ENCODE measurements at regions not wholly inside any gene's neighbourhood (a gene's known extent, or its start where the extent isn't known, plus 50 kb on each side); places are given as distances from the start of the nearest gene placed in this dataset.
"Not testable (repeated sequence)": the region's sequence is repeated elsewhere in the genome, so short reads cannot be mapped to it uniquely, and the experiment has no call there.

DNA sequence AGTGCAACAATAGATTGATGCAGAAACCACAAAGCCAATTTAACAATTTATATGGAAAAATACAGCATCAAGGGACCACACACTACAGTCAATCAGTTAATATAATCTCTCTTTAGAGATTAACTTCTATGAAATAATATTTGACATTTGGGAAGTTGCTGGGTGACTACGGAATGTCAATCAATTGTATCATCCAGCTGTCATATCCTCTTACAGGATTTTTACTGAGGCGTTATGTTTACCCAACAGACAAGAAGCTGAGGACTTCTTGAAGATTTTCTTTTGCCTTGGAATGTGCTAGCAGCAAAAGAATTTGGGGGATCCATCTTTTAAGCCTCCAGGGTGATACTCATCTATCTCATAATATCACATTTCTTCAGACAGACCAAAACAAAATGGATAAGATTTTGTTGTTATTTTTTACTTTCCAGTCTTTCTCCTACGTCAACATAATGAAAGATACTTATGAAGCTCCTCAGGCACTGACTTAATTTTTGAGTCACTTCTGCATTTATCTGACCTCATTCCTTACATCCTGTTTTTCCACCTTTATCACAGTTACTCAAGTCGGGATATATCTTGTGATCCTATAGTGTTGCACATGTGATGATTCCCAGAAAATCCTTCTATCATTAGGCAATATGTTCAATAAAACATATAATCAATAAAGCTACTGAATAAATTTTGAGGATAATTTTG is 227.2 kb upstream of the SPHKAP start:
- DNase-seq, result no peak
- no peak for TF ChIP-seq POLR2A (IDR thresholded peaks at IDR 0.05; ENCODE audit: low read length)
- no peak for TF ChIP-seq GATA1 (IDR thresholded peaks at IDR 0.05; ENCODE audit: low read depth, low read length)

DNA sequence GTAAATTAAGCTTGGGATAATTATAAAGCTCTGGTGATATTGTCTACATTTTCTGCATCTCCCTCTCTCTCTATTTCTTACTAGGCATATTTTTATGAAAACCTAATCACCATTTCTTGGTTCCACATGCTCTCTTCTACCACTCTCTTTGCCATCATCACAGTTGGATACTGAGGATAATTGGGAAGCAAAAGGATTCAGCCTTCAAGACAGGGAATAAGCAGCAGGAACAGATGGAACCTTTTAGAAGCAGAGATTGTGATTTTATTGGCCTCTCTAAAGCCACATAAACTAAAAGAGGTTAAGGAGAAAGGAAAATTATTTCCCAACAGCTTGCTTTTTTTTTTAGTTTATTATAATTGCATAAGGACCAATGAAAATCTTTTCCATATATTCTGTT is 226.3 kb upstream of the SPHKAP start:
- DNase-seq, result no peak
- no peak for TF ChIP-seq POLR2A (IDR thresholded peaks at IDR 0.05; ENCODE audit: low read length)
- TF ChIP-seq GATA1 (IDR thresholded peaks at IDR 0.05; ENCODE audit: low read depth, low read length), result no peak

- TF ChIP-seq GATA1 (IDR thresholded peaks at IDR 0.05; ENCODE audit: low read depth, low read length) (no peak), POLR2A (IDR thresholded peaks at IDR 0.05; ENCODE audit: low read length) (no peak)
- DNase-seq, result no peak
Observed at GRCh38 chr2:228401065-228401912, 219.8 kb upstream of the SPHKAP start.

DNA sequence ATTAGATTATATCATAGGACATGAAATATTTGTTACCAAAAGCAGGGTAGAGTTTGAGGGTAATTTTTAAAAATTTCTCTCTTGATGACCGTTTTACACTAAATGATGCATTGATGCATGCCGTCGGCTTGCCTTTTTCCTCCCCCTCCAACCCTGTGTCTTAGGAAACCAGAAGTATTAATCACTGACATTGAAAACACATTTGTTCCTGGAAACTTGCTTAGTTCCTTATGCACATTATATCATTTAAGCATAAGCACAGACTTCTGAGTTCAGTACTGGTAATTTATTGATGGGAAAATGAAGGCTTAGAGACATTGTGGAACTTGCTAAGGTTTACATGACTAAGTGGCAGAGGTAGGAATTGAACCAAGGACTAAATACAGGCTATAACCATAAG is 206.3 kb upstream of the SPHKAP start:
- no peak for DNase-seq
- no peak for TF ChIP-seq GATA1 (IDR thresholded peaks at IDR 0.05; ENCODE audit: low read depth, low read length)

- TF ChIP-seq POLR2A (IDR thresholded peaks at IDR 0.05; ENCODE audit: low read length) (no peak), GATA1 (IDR thresholded peaks at IDR 0.05; ENCODE audit: low read depth, low read length) (no peak)
- no peak for DNase-seq
Observed at GRCh38 chr2:228378696-228379425, 197.4 kb upstream of the SPHKAP start.

GRCh38 chr2:228378233-228378632 is 196.7 kb upstream of the SPHKAP start:
- TF ChIP-seq GATA1 (IDR thresholded peaks at IDR 0.05; ENCODE audit: low read depth, low read length) (no peak), POLR2A (IDR thresholded peaks at IDR 0.05; ENCODE audit: low read length) (no peak)

GRCh38 chr2:228377533-228377932 is 196.0 kb upstream of the SPHKAP start:
- TF ChIP-seq POLR2A (IDR thresholded peaks at IDR 0.05; ENCODE audit: low read length) (no peak), GATA1 (IDR thresholded peaks at IDR 0.05; ENCODE audit: low read depth, low read length) (no peak)

More at GRCh38 chr2:228378233-228378632, 196.7 kb upstream of the SPHKAP start:
- no peak for DNase-seq

GRCh38 chr2:228374741-228375140 is 193.3 kb upstream of the SPHKAP start:
- TF ChIP-seq POLR2A (IDR thresholded peaks at IDR 0.05; ENCODE audit: low read length) (no peak), GATA1 (IDR thresholded peaks at IDR 0.05; ENCODE audit: low read depth, low read length) (no peak)
- DNase-seq, result no peak

More at GRCh38 chr2:228377533-228377932, 196.0 kb upstream of the SPHKAP start:
- no peak for DNase-seq

- TF ChIP-seq GATA1 (IDR thresholded peaks at IDR 0.05; ENCODE audit: low read depth, low read length) (no peak), POLR2A (IDR thresholded peaks at IDR 0.05; ENCODE audit: low read length) (no peak)
Observed at GRCh38 chr2:228373191-228373590, 191.7 kb upstream of the SPHKAP start.

DNA sequence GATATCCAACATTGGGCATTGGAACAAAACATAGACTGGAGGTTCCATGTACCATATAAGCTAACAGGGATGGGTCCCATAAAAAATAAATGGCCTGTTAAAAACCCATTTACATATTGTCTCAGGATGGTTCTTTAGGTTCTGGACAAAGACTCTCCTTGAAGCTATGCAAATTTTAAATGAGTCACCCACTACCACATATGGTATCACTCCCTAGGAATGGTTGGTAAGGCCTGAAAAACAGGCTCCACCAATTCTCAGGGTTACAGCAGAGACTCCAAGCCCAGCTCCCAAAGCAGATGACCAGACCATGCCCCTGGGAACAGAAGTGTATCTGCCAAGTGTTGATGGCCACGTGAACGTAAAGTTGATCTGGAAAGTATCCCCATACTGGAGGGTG is 190.7 kb upstream of the SPHKAP start:
- no peak for DNase-seq
- no peak for TF ChIP-seq GATA1 (IDR thresholded peaks at IDR 0.05; ENCODE audit: low read depth, low read length)
- no peak for TF ChIP-seq POLR2A (IDR thresholded peaks at IDR 0.05; ENCODE audit: low read length)

More at GRCh38 chr2:228373191-228373590, 191.7 kb upstream of the SPHKAP start:
- DNase-seq, result no peak

- TF ChIP-seq GATA1 (IDR thresholded peaks at IDR 0.05; ENCODE audit: low read depth, low read length), result no peak
- TF ChIP-seq POLR2A (IDR thresholded peaks at IDR 0.05; ENCODE audit: low read length), result no peak
- no peak for DNase-seq
Observed at GRCh38 chr2:228369400-228370031, 188.0 kb upstream of the SPHKAP start.

DNA sequence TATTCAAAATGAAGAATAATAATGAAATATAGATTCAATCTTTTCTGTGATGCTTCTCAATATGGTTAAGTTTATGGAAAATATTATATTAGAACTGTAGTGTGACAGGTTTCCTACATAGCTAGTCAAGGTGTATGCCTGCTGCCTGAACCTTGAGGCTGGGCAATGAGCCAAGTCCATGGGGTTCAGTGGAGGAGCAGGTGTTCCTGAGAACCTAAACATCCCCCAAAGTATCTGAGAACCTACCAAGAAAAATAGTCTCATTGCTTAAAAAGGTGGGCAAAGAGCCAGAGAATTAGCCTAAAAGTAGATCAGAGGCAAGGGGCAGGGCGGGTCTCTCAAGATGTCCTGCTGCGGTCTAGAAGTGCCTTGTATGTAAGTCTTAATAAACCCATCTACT is 185.9 kb upstream of the SPHKAP start:
- no peak for DNase-seq
- TF ChIP-seq GATA1 (IDR thresholded peaks at IDR 0.05; ENCODE audit: low read depth, low read length) (no peak), POLR2A (IDR thresholded peaks at IDR 0.05; ENCODE audit: low read length) (no peak)

GRCh38 chr2:228359473-228359872 is 178.0 kb upstream of the SPHKAP start:
- TF ChIP-seq POLR2A (IDR thresholded peaks at IDR 0.05; ENCODE audit: low read length) (no peak), GATA1 (IDR thresholded peaks at IDR 0.05; ENCODE audit: low read depth, low read length) (no peak)
- DNase-seq, result no peak

DNA sequence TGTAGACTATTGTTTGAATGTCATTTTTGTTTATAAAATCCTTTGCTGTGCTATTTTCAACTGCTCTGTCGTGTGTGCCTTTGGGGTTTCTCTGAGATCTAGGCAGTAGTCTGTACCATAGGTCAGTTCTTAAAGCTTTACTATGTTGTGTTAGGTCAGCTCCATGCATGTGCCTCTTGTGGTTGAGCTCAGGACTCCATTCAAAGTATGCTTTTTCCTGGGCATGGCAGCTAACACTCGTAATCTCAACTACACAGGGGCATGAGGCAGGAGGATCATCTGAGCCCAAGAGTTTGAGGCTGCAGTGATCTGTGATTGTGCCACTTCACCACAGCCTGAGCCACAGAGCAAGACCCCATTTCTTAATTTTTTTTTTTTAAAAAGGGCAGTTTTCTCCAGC is 174.4 kb upstream of the SPHKAP start:
- no peak for DNase-seq

DNA sequence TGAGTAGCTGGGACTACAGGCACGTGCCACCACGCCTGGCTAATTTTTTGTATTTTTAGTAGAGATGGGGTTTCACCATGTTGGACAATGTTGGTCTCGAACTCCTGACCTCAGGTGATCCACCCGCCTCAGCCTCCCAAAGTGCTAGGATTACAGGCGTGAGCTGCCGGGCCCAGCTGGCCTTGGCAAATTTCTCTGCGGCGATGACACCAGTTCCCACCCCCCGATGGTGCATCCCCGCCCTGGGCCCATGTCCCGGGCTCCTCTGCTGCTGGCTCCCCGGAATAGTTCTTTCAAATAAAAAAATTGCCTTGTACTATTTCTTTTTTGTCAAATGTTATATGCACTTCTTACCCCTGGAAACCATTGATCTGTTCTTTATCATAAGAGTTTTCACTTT is 171.5 kb upstream of the SPHKAP start:
- DNase-seq, result not testable (repeated sequence)

More for the DNA sequence above, 174.4 kb upstream of the SPHKAP start:
- TF ChIP-seq GATA1 (IDR thresholded peaks at IDR 0.05; ENCODE audit: low read depth, low read length) (no peak), POLR2A (IDR thresholded peaks at IDR 0.05; ENCODE audit: low read length) (no peak)
